CD4-positive, alpha-beta memory T cell (primary cell): ENCODE measurements at regions not wholly inside any gene's neighbourhood (a gene's known extent, or its start where the extent isn't known, plus 50 kb on each side); places are given as distances from the start of the nearest gene placed in this dataset.

Experiments
- CTCF ChIA-PET: fragments of 350-600 bp; sonication (Branson Sonifier 250); formaldehyde crosslinking; loops from one replicate; lab custom pipeline; 2021; ENCODE audit warnings: inconsistent platforms; ENCODE audit not compliant: partially characterized antibody; lab: Charles Lee
- POLR2A ChIA-PET: fragments of 350-600 bp; sonication (Branson Sonifier 250); formaldehyde crosslinking; loops from one replicate; lab custom pipeline; 2021; ENCODE audit not compliant: partially characterized antibody; lab: Charles Lee
- DNase-seq, 5 donors: peaks; one replicate each; pipeline versions ENCODE4 v3.0.0 to v3.0.0-alpha.2; 2020 to 2022; ENCODE audit warnings: mixed read lengths in 1 of 5
- H3K27ac ChIP-seq: one replicate; pipeline ENCODE4 v1.7.0; 2013; ENCODE audit warnings: low read depth, low read length
- H3K27me3 ChIP-seq: 2 replicates; pipeline ENCODE4 v1.7.0; 2013; ENCODE audit warnings: mild to moderate bottlenecking, low read length, moderate library complexity; ENCODE audit not compliant: insufficient read depth
- H3K36me3 ChIP-seq: 2 replicates; pipeline ENCODE4 v1.7.0; 2013; ENCODE audit warnings: mild to moderate bottlenecking, low read length, moderate library complexity; ENCODE audit not compliant: insufficient read depth
- H3K4me1 ChIP-seq: 2 replicates; pipeline ENCODE4 v1.7.0; 2013; ENCODE audit warnings: mild to moderate bottlenecking, low read length, moderate library complexity; ENCODE audit not compliant: insufficient read depth
- H3K4me3 ChIP-seq, 2 donors: one replicate each; pipeline ENCODE4 v1.7.0; 2013; ENCODE audit warnings: low read length in 2 of 2, mild to moderate bottlenecking in 1 of 2
- H3K9me3 ChIP-seq, 2 donors: one replicate each; pipeline ENCODE4 v1.7.0; 2013; ENCODE audit warnings: low read length in 2 of 2, control low read depth in 1 of 2; ENCODE audit not compliant: control insufficient read depth in 1 of 2
- H3K27ac Mint-ChIP-seq, 7 donors: one replicate each; pipeline ENCODE4 v1.8.0; 2020 to 2021; ENCODE audit warnings: mixed read lengths in 7 of 7, mild to moderate bottlenecking in 6 of 7, inconsistent platforms in 3 of 7, moderate library complexity in 3 of 7
- H3K27me3 Mint-ChIP-seq, 2 donors: one replicate each; pipeline ENCODE4 v1.8.0; 2020 to 2021; ENCODE audit warnings: mixed read lengths in 2 of 2
- H3K36me3 Mint-ChIP-seq, 2 donors: one replicate each; pipeline ENCODE4 v1.8.0; 2020 to 2021; ENCODE audit warnings: mixed read lengths in 2 of 2, inconsistent platforms in 1 of 2, mild to moderate bottlenecking in 1 of 2
- H3K4me1 Mint-ChIP-seq, 4 donors: one replicate each; pipeline ENCODE4 v1.8.0; 2020 to 2021; ENCODE audit warnings: mixed read lengths in 4 of 4, mild to moderate bottlenecking in 1 of 4
- H3K4me3 Mint-ChIP-seq, 8 donors: one replicate each; pipeline ENCODE4 v1.8.0; 2020 to 2021; ENCODE audit warnings: mixed read lengths in 8 of 8, mild to moderate bottlenecking in 7 of 8, moderate library complexity in 6 of 8, inconsistent platforms in 3 of 8
- H3K9me3 Mint-ChIP-seq, 8 donors: one replicate each; pipeline ENCODE4 v1.8.0; 2020 to 2021; ENCODE audit warnings: mixed read lengths in 8 of 8, mild to moderate bottlenecking in 5 of 8, inconsistent platforms in 3 of 8, moderate library complexity in 1 of 8
- intact Hi-C: fragments of 100-400 bp; cut with micrococcal nuclease; formaldehyde crosslinking; loops from one replicate; pipeline ENCODE4 v1.15.1; 2023

GRCh38 chr10:125444790-125445189 is 238.2 kb downstream of the TEX36 start:
- Histone ChIP-seq H3K36me3 (no peaks in the 10 kb centered on the region), H3K4me3 (no peak overlapping the region), H3K4me1 (no peaks in the 10 kb centered on the region), H3K9me3 (no peaks in the 10 kb centered on the region), H3K27me3 (no peaks in the 10 kb centered on the region), H3K27ac (no peak overlapping the region)
- H3K36me3 Mint-ChIP-seq, result no peaks in the 10 kb centered on the region
- intact Hi-C loops, result no loop called here
- CTCF ChIA-PET, result no interaction called here
- POLR2A ChIA-PET, result no interaction called here
- no peak for DNase-seq
- no peak overlapping the region for H3K4me3 Mint-ChIP-seq
- H3K4me1 Mint-ChIP-seq, result no peaks in the 10 kb centered on the region
- no peak overlapping the region for H3K27ac Mint-ChIP-seq
- H3K27me3 Mint-ChIP-seq, result peaks cover 0 to 2% of the 10 kb centered on the region in 2 donors
- peaks cover 0 to 7% (median 2%) of the 10 kb centered on the region in 8 donors for H3K9me3 Mint-ChIP-seq

- Histone ChIP-seq H3K27ac (no peak overlapping the region), H3K4me1 (no peaks in the 10 kb centered on the region), H3K36me3 (no peaks in the 10 kb centered on the region), H3K27me3 (no peaks in the 10 kb centered on the region), H3K9me3 (no peaks in the 10 kb centered on the region), H3K4me3 (no peak overlapping the region)
- Mint-ChIP-seq H3K36me3 (no peaks in the 10 kb centered on the region), H3K27ac (no peak overlapping the region), H3K4me3 (no peak overlapping the region), H3K27me3 (peaks cover 0 to 4% of the 10 kb centered on the region in 2 donors), H3K4me1 (no peaks in the 10 kb centered on the region), H3K9me3 (peaks cover 0 to 7% (median 2%) of the 10 kb centered on the region in 8 donors)
- intact Hi-C loops, result no loop called here
- ChIA-PET POLR2A (no interaction called here), CTCF (no interaction called here)
- DNase-seq, result no peak
These were observed 240.0 kb downstream of the TEX36 start for GRCh38 chr10:125442856-125443540.

DNA sequence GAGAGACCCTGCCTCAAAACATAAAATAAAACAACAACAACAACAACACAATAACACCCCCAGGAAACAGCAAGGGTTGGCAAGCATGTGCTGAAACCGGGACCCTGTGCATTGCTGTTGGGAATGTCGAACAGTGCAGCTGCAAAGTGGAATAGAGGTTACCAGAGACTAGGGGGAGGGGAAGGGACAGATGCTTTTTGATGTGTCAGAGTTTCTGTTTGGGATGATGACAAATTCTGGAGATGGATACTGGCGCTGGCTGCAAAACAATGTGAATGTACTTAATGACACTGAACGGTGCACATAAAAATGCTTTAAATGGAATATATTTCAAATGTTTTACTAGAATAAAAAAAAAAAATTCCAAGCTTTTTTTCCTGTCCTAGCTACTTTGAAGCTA is 241.8 kb downstream of the TEX36 start:
- Mint-ChIP-seq H3K4me3 (no peak overlapping the region), H3K9me3 (peaks cover 0 to 10% (median 2%) of the 10 kb centered on the region in 8 donors), H3K4me1 (no peaks in the 10 kb centered on the region), H3K27me3 (peaks cover 0 to 4% of the 10 kb centered on the region in 2 donors), H3K27ac (no peak overlapping the region), H3K36me3 (no peaks in the 10 kb centered on the region)
- H3K27me3 ChIP-seq, result no peaks in the 10 kb centered on the region
- no peaks in the 10 kb centered on the region for H3K4me1 ChIP-seq
- H3K36me3 ChIP-seq, result no peaks in the 10 kb centered on the region
- no peak for DNase-seq
- POLR2A ChIA-PET, result no interaction called here
- H3K9me3 ChIP-seq, result no peaks in the 10 kb centered on the region
- no peak overlapping the region for H3K4me3 ChIP-seq
- CTCF ChIA-PET, result no interaction called here
- intact Hi-C loops, result no loop called here
- H3K27ac ChIP-seq, result no peak overlapping the region

DNA sequence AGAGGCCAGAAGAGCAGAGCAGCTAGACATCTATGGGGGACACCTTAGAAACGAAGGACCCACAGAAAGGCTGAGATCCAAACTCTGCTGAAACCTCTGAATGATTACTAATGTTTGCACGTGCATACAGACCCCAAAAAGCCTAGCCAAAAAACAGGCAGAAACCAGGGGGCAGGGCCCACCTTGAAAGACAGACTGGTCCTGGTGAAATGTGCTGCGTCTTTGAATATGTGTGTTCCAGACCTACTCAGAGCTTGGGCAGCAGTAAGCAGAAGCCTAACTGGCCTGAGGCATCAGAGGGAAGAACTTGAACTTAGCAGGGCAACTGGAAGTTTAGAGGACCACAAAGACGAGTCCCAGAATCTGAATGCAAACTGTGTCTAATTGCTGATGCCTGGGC is 251.8 kb downstream of the TEX36 start:
- Histone ChIP-seq H3K9me3 (no peaks in the 10 kb centered on the region), H3K4me3 (no peak overlapping the region), H3K27ac (no peak overlapping the region), H3K4me1 (no peaks in the 10 kb centered on the region), H3K27me3 (no peaks in the 10 kb centered on the region), H3K36me3 (no peaks in the 10 kb centered on the region)
- H3K9me3 Mint-ChIP-seq, result peaks cover 0 to 12% (median 3%) of the 10 kb centered on the region in 8 donors
- H3K27ac Mint-ChIP-seq, result no peak overlapping the region
- no peaks in the 10 kb centered on the region for H3K4me1 Mint-ChIP-seq
- ChIA-PET POLR2A (no interaction called here), CTCF (no interaction called here)
- no peaks in the 10 kb centered on the region for H3K27me3 Mint-ChIP-seq
- DNase-seq, result no peak
- H3K4me3 Mint-ChIP-seq, result no peak overlapping the region
- no peaks in the 10 kb centered on the region for H3K36me3 Mint-ChIP-seq
- intact Hi-C loops, result no loop called here

DNA sequence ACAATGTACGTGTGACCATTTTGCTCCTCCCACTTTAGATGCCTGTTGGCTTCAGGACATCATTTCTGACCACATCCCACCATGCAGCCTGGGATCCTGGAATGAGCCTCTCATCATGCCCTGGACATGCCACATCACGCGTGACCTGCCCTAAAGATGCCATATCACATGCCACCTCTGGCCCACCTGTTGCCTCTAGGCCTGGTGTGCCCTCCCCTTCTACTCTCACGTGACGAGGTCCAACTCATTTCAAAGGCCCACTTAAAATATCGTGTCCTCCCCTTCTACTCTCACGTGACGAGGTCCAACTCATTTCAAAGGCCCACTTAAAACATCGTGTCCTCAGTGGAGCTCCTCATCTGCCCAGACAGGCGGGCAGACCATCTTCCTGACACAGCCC is 254.9 kb downstream of the TEX36 start:
- ChIA-PET CTCF (no interaction called here), POLR2A (no interaction called here)
- no peaks in the 10 kb centered on the region for H3K27me3 ChIP-seq
- no peaks in the 10 kb centered on the region for H3K36me3 ChIP-seq
- Mint-ChIP-seq H3K27ac (no peak overlapping the region), H3K4me1 (no peaks in the 10 kb centered on the region), H3K9me3 (peaks cover 0 to 4% (median under 1%) of the 10 kb centered on the region in 8 donors), H3K4me3 (no peak overlapping the region), H3K36me3 (no peaks in the 10 kb centered on the region), H3K27me3 (no peaks in the 10 kb centered on the region)
- H3K27ac ChIP-seq, result no peak overlapping the region
- no peaks in the 10 kb centered on the region for H3K4me1 ChIP-seq
- no peak overlapping the region for H3K4me3 ChIP-seq
- no peak for DNase-seq
- H3K9me3 ChIP-seq, result no peaks in the 10 kb centered on the region
- intact Hi-C loops, result no loop called here

DNA sequence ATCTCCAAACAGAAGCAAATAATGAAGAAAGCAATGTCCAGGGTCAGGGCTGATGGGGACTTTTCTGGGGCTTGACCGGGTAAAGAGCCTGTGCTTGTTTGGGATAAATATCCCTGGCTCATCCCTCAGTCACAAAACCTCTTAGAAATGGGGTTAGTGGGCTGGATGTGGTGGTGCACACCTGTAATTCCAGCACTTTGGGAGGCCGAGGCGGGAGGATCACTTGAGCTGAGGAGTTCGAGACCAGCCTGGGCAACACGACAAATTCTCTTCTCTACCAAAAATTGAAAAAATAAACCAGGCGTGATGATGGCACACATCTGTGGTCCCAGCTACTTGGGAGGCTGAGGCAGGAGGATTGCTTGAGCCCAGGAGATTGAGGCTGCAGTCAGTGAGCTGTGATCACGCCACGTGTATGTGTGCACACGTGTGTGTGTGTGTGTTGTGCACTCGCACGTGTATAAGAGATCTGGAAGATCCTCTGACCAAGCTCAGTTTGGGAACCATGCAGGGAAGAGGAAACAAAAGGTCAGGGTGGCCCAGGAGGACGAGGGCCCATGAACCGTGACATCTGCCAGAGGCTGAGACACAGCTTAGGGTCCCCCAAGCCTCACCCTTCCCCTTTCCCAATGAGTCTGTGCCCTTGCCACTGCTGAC is 258.6 kb downstream of the TEX36 start:
- ChIA-PET POLR2A (no interaction called here), CTCF (no interaction called here)
- H3K4me3 ChIP-seq, result no peak overlapping the region
- H3K9me3 ChIP-seq, result no peaks in the 10 kb centered on the region
- no peaks in the 10 kb centered on the region for H3K36me3 Mint-ChIP-seq
- H3K4me1 ChIP-seq, result no peaks in the 10 kb centered on the region
- no peaks in the 10 kb centered on the region for H3K4me1 Mint-ChIP-seq
- no peak overlapping the region for H3K4me3 Mint-ChIP-seq
- no peak overlapping the region for H3K27ac ChIP-seq
- H3K36me3 ChIP-seq, result no peaks in the 10 kb centered on the region
- H3K27me3 ChIP-seq, result no peaks in the 10 kb centered on the region
- no peak overlapping the region for H3K27ac Mint-ChIP-seq
- intact Hi-C loops, result no loop called here
- H3K9me3 Mint-ChIP-seq, result peaks cover 0 to 5% (median 0%) of the 10 kb centered on the region in 8 donors
- H3K27me3 Mint-ChIP-seq, result no peaks in the 10 kb centered on the region
- DNase-seq, result no peak

GRCh38 chr10:125423569-125423968 is 259.4 kb downstream of the TEX36 start:
- CTCF ChIA-PET, result no interaction called here
- Histone ChIP-seq H3K9me3 (no peaks in the 10 kb centered on the region), H3K4me3 (no peak overlapping the region), H3K27ac (no peak overlapping the region), H3K36me3 (no peaks in the 10 kb centered on the region), H3K27me3 (no peaks in the 10 kb centered on the region), H3K4me1 (no peaks in the 10 kb centered on the region)
- Mint-ChIP-seq H3K9me3 (peaks cover 0 to 7% (median 2%) of the 10 kb centered on the region in 8 donors), H3K27me3 (no peaks in the 10 kb centered on the region), H3K36me3 (no peaks in the 10 kb centered on the region), H3K4me3 (no peak overlapping the region), H3K27ac (no peak overlapping the region), H3K4me1 (no peaks in the 10 kb centered on the region)
- POLR2A ChIA-PET, result no interaction called here
- no peak for DNase-seq
- intact Hi-C loops, result no loop called here
